GM19452 (cell line): ENCODE measurements at regions not wholly inside any gene's neighbourhood (a gene's known extent, or its start where the extent isn't known, plus 50 kb on each side); places are given as distances from the start of the nearest gene placed in this dataset.
"Not testable (repeated sequence)": the region's sequence is repeated elsewhere in the genome, so short reads cannot be mapped to it uniquely, and the experiment has no call there.

Experiments
- ATAC-seq: cut with Tn5 transposase; IDR thresholded peaks from one replicate; pipeline ENCODE4 v1.9.1; 2021; ENCODE audit not compliant: unreplicated experiment

GRCh38 chr5:100066020-100066419 is 469.2 kb upstream of the FAM174A start:
- not testable (repeated sequence) for ATAC-seq

- ATAC-seq, result no peak
Observed at GRCh38 chr5:100043475-100043874, 491.7 kb upstream of the FAM174A start.

DNA sequence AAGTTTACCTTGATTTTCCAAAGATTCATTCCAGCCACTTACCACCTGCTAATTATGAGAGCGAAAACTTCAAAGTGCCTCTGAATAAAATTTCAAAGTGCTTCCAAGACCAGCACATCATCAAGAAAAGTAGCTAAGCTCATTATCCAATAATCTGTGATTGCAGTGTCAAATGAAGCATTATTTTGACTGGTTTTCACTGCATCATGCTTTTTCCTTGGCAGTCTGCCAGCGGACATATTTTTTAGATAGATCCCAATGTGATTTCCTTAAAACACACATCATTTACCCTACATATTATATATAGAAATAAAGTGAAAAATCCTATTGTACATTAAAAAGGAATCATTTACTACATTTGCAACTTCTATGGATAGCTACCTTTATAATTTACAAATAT is 508.6 kb upstream of the FAM174A start:
- no peak for ATAC-seq

- ATAC-seq, result no peak
Observed at GRCh38 chr5:100023536-100023935, 511.6 kb upstream of the FAM174A start.

DNA sequence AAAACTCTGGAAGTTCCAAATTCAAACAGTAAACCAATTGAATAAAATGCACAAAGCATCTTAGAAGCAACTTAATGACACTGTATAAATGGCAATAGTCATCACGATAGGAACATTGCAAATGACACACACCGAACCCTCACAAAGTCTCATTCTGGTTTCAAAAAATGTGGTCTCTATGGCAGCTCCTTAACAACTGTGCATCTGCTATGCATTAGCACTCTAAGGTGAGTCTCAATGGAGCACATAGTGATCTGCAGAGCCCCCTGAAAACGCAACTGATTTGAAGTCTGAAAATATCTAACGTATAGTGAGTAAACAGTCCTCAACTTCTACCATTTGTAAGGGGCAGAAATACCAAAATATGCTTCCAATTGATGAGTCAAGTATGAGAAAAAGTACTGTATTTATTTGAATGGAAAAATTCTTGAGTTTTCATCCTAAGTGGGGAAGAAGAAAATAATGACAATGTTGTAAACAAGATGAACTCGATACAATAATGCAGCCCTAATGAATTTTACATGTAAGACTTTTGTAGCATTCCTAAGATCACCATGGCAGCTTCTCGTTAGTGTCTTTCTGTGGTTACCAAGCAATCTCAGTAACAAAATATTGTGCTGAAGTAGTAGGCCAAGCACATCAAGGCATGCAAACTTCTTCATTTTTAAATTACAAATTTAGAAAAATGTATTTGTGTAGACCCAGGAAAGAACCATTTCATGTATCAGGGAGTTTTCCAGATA is 517.5 kb upstream of the FAM174A start:
- ATAC-seq, result no peak

DNA sequence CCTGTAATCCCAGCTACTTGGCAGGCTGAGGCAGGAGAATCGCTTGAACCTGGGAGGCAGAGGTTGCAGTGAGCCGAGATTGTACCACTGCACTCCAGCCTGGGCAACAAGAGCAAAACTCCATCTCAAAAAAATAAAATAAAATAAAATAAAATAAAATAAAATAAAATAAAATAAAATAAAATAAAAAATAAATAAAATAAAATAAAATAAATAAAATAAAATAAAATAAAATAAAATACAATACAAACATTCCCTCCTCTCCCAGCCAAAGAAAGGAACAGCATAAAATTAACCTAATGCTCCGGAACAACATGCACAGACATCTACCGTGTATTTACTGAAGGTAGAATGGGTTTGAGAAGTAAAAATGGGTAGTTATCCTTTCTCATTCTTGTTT is 521.9 kb upstream of the FAM174A start:
- not testable (repeated sequence) for ATAC-seq

- not testable (repeated sequence) for ATAC-seq
Observed at GRCh38 chr5:100011160-100011559, 524.0 kb upstream of the FAM174A start.

DNA sequence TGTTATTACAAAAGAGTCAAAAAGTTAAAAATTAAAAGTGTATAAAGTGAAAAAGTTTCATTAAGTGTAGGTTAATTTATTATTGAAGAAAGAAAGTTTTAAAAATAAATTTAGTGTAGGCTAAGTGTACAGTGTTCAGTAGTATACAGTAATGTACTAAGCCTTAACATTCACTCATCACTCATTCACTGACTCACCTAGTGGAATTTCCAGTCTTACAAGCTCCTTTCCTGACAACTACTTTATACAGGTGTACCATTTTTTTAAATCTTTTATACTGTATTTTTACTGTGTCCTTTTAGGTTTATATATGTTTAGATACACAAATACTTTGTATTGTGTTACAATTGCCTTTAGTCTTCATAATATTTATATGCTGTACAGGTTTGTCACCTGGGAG is 530.2 kb upstream of the FAM174A start:
- no peak for ATAC-seq

DNA sequence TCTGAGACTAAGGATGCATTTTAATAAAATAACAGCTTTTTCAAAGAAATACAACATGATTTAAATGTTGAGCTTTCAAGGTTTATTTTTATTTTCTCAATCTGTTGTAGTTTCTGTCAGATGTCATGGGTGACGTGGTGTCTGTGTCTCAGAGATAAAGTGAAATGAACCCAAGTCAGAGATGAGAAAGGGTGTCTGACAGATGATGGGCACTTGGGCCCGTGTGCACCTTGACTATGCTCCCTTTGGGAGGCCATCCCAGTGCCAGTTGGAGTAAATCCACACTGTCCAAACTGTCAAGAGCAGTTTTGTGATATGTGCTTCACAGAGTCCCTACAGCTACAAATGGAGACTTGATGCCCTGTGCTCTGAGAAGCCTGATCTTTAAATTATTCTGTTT is 536.9 kb upstream of the FAM174A start:
- ATAC-seq, result no peak

DNA sequence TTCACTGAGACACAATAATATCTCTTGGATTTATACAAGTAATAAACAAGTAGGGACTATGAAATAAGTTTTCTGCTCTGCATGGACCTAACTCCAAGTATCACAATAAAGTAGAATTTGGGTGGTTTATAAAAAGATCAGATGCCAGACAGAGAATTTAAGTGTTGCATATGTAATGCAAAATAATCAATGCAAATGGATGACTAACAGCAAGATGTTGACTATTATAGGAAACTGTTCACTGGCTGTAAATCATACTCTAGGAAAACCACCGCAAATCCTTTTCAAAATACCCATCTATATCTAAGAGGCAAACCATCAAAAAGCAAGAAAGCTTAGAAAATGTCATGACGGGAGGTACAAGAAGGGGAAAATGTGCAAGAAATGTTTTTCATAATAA is 539.8 kb upstream of the FAM174A start:
- ATAC-seq, result no peak

- no peak for ATAC-seq
Observed at GRCh38 chr5:99973779-99974178, 561.4 kb upstream of the FAM174A start.

DNA sequence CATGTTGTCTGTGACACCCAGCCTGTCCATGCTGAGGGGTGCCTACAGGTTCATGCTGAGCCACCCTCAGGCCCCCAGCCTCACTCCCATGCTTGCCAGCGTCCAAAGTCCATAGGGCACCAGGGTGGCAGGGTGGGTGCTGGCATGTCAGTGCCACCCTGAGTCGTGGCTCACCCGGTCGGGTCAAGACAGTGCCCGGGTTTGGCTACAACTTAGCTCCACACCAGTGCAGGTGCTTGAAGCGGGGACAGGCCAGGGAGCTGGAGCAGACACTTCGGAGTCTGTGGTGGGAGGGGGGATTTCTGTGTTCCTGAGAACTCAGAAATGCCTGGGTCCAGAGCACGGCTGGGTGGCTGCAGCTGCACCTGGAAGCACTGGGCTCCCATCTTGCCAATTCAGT is 579.2 kb upstream of the FAM174A start:
- no peak for ATAC-seq

- no peak for ATAC-seq
Observed at GRCh38 chr5:99955006-99955405, 580.2 kb upstream of the FAM174A start.

DNA sequence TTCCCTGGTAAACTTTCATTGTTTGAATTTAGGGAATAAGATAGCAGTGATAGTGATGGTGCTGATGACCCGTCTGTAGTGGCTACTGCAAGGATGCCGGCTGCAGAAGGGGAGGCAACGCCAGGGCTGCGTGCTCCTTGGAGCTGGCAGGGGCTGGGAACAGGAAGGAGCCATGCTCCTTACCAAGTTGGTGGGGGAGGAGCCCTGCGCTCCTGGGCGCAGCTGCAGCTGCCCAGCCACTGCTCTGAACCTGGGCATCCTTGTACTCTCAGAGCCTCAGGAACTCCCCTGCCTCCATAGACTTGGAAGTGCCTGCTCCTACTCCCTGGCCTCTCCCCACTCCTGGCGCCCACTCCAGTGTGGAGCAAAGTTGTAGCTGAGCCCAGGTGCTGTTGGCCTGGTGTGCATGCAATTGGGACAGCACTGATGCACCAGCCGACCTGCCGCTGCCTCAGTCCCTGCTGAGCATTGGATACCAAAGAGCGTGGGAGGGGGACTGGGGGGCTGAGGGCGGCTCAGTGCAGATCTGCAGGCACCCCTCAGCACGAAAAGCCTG is 585.1 kb upstream of the FAM174A start:
- no peak for ATAC-seq

DNA sequence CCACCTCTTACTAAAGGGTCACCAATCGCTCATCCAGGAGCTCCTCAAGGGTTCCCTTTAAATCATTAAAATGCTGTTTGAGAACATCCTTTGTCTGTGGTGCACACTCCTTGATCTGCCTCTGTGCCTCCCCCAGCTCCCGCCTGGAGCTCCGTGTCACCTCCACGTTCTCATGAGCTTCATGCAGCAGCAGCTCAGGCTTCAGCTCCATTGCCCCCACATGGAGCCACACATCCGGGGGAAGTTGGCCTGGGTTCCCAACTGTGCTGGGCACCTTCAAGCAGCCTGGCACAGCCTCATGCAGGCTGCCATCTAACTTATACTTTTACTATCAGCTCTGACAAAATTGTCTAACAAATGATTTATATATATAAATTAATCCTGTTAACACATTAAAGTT is 585.8 kb upstream of the FAM174A start:
- no peak for ATAC-seq

GRCh38 chr5:99948850-99949249 is 586.3 kb upstream of the FAM174A start:
- ATAC-seq, result no peak

DNA sequence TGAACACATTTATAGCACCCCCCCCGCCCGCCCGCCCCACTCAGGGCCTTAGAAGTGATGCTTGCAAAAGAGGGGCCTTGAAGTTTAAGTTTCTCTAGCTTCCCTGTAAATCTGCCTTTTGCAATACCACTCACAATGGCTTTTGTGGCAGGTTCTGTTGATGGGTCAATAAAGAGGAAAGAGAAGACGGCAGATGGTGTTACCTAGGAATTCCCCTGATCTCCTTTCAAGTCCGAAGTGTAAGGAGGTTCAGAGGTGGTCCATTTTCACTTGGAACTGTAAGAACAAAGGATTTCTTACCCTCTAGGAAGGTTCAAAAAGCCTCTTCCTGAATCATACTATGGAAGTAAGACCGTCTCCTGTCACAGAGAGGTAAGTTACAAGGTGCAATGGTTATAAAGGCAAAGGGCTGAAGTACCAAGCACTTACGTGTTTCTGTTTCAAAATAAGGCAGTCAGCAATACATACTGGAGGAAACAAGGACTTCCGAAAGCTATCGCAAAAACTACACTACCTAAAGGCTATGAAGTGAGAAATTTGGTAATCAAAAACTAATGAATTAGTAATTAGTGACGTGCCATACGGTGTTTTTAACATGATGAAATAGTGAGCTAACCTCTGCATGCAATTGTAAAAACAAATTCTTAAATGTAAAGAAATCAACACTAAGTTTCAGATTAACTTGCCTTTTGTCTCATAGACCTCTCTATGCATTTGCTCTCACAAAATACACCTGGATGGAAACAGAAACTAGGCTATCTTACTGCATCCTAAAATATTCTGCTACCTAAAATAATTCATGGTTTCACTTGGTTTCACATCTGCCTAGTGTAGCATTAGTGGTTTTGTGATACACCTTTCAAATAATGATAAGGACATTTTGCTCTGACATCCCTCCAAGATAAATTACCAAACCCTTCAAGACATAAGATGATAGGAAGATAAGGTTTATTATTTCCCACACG is 589.4 kb upstream of the FAM174A start:
- no peak for ATAC-seq

DNA sequence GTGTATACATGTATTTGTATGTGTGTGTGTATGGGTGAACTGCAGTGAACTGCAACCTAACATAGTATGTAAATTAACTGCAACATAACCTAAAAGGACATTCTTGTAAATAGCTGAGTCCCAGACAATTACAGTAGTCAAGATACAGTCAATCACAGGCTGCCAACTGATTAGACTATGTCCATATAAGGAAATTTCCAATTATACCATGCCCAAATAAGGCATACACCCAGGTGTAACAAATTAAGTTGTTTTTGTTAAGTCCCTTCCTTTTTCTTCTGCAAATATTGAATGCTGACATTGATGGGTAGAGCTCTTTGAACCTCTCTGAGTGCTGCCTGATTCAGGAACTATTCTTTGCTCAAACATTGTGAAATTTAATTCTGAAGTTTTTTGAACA is 594.6 kb upstream of the FAM174A start:
- no peak for ATAC-seq

- no peak for ATAC-seq
Observed at GRCh38 chr5:99936911-99937310, 598.3 kb upstream of the FAM174A start.

DNA sequence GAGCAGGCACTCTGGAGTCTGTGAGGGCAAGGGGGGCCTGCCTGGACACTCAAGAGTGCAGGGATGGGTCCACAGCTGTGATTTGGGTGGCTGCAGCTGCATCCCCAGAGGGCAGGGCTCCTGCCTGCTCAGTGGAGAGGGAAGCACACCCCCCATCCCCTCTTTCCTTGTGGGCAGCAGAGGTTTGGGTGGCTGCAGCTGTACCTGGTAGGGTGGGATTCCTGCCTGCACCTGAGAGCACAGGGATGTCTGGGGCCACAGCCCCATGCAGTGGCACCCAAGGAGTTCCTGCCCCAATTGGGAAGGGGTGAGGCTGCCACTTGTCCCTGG is 605.4 kb upstream of the FAM174A start:
- ATAC-seq, result no peak

GRCh38 chr5:99929067-99929805 is 605.9 kb upstream of the FAM174A start:
- ATAC-seq, result no peak
